RWPE1 (cell line): ENCODE measurements at regions not wholly inside any gene's neighbourhood (a gene's known extent, or its start where the extent isn't known, plus 50 kb on each side); places are given as distances from the start of the nearest gene placed in this dataset.

ENCODE experiments used
- CTCF ChIA-PET: fragments of 350-600 bp; sonication (Branson Sonifier 250); formaldehyde crosslinking; extraction: SDS; loops from one replicate; lab custom pipeline; 2021; lab: Yijun Ruan, JAX
- POLR2A ChIA-PET: fragments of 400-600 bp; formaldehyde crosslinking; extraction: SDS; loops from one replicate; lab custom pipeline; 2020; ENCODE audit warnings: antibody characterized with exemption; ENCODE audit not compliant: low non-redundant PET; lab: Yijun Ruan, JAX
- DNase-seq: peaks from one replicate; pipeline ENCODE4 v3.0.0; 2012; ENCODE audit warnings: low spot score
- H3K27ac ChIP-seq: fragments of 450-650 bp; 2 replicates; pipeline ENCODE4 v1.5.1; 2017
- CTCF ChIP-seq: fragments of 450-650 bp; conservative IDR thresholded peaks from 2 replicates; pipeline ENCODE4 v1.5.1; 2017; ENCODE audit warnings: low read depth, mild to moderate bottlenecking

- no peak for DNase-seq
- ChIA-PET CTCF (no interaction called here), POLR2A (no interaction called here)
- no peak overlapping the region for H3K27ac ChIP-seq
- TF ChIP-seq CTCF: no peak
Measured at GRCh38 chr1:65036570-65037051, 70.3 kb upstream of the JAK1 start.

- no peak for TF ChIP-seq CTCF
- POLR2A ChIA-PET: no interaction called here
- DNase-seq: no peak
- no peak overlapping the region for H3K27ac ChIP-seq
- CTCF ChIA-PET: no interaction called here
Measured at GRCh38 chr1:65039066-65039465, 72.7 kb upstream of the JAK1 start.

- H3K27ac ChIP-seq: no peak overlapping the region
- POLR2A ChIA-PET: no interaction called here
- TF ChIP-seq CTCF: no peak
- CTCF ChIA-PET: interaction anchor here (0.6 kb wide), 1 partner anchor 12 kb away, joined by 4 read pairs; no protein-coding TSS in a partner anchor
- no peak for DNase-seq
Measured at GRCh38 chr1:65039508-65039907, 73.2 kb upstream of the JAK1 start.

- POLR2A ChIA-PET: no interaction called here
- H3K27ac ChIP-seq: no peak overlapping the region
- no peak for TF ChIP-seq CTCF
- DNase-seq: no peak
- CTCF ChIA-PET: interaction anchor here (0.7 kb wide), 1 partner anchor 1996 kb away, joined by 3 read pairs; no protein-coding TSS in a partner anchor
Measured at GRCh38 chr1:65042467-65042866, 76.1 kb upstream of the JAK1 start.

- CTCF ChIA-PET: no interaction called here
- no peak for DNase-seq
- no peak overlapping the region for H3K27ac ChIP-seq
- TF ChIP-seq CTCF: no peak
- POLR2A ChIA-PET: interaction anchor here (0.7 kb wide), 1 partner anchor 25 kb away, joined by 4 read pairs; no protein-coding TSS in a partner anchor
Measured at GRCh38 chr1:65044411-65044810, 78.1 kb upstream of the JAK1 start.

GRCh38 chr1:65045022-65045817 lies 78.9 kb upstream of the JAK1 start:
- TF ChIP-seq CTCF: no peak
- H3K27ac ChIP-seq: no peak overlapping the region
- POLR2A ChIA-PET: interaction anchor here (0.7 kb wide), 1 partner anchor 24 kb away, joined by 4 read pairs; no protein-coding TSS in a partner anchor
- DNase-seq: no peak
- CTCF ChIA-PET: interaction anchor here (0.5 kb wide), 1 partner anchor 953 kb away, joined by 3 read pairs; no protein-coding TSS in a partner anchor
